CD8-positive, alpha-beta memory T cell (primary cell): ENCODE measurements at regions not wholly inside any gene's neighbourhood (a gene's known extent, or its start where the extent isn't known, plus 50 kb on each side); places are given as distances from the start of the nearest gene placed in this dataset.
A peak's percentile ranks its signal among the peaks of the same experiment; 100 is the strongest.

ENCODE experiments used
- CTCF ChIA-PET: fragments of 350-600 bp; sonication (Branson Sonifier 250); formaldehyde crosslinking; loops from one replicate; lab custom pipeline; 2021; ENCODE audit warnings: antibody characterized with exemption; lab: Charles Lee
- POLR2A ChIA-PET: fragments of 350-600 bp; sonication (Branson Sonifier 250); formaldehyde crosslinking; loops from one replicate; lab custom pipeline; 2021; ENCODE audit warnings: antibody characterized with exemption; lab: Charles Lee
- DNase-seq, 5 donors: peaks; one replicate each; pipeline versions ENCODE4 v3.0.0 to v3.0.0-alpha.2; 2020 to 2022; ENCODE audit warnings: mixed read lengths in 1 of 5
- H3K27ac ChIP-seq: one replicate; pipeline ENCODE4 v1.7.0; 2013; ENCODE audit warnings: low read depth, mild to moderate bottlenecking, low read length, moderate library complexity
- H3K27me3 ChIP-seq: 2 replicates; pipeline ENCODE4 v1.7.0; 2013; ENCODE audit warnings: low read length, mild to moderate bottlenecking; ENCODE audit not compliant: insufficient read depth, poor library complexity, severe bottlenecking
- H3K36me3 ChIP-seq: 2 replicates; pipeline ENCODE4 v1.7.0; 2013; ENCODE audit warnings: mild to moderate bottlenecking, low read length, moderate library complexity; ENCODE audit not compliant: insufficient read depth
- H3K4me1 ChIP-seq: 2 replicates; pipeline ENCODE4 v1.7.0; 2013; ENCODE audit warnings: mild to moderate bottlenecking, low read length, moderate library complexity; ENCODE audit not compliant: insufficient read depth
- H3K4me3 ChIP-seq: 2 replicates; pipeline ENCODE4 v1.7.0; 2013; ENCODE audit warnings: mild to moderate bottlenecking, low read length
- H3K9me3 ChIP-seq: 2 replicates; pipeline ENCODE4 v1.7.0; 2013; ENCODE audit warnings: mild to moderate bottlenecking, low read length
- H3K27ac Mint-ChIP-seq, 8 donors: one replicate each; pipeline ENCODE4 v1.8.0; 2020 to 2021; ENCODE audit warnings: mixed read lengths in 8 of 8, mild to moderate bottlenecking in 6 of 8, inconsistent platforms in 3 of 8, moderate library complexity in 3 of 8
- H3K27me3 Mint-ChIP-seq, 2 donors: one replicate each; pipeline ENCODE4 v1.8.0; 2020 to 2021; ENCODE audit warnings: mixed read lengths in 2 of 2, mild to moderate bottlenecking in 1 of 2, moderate library complexity in 1 of 2
- H3K36me3 Mint-ChIP-seq, 3 donors: one replicate each; pipeline ENCODE4 v1.8.0; 2020 to 2021; ENCODE audit warnings: mixed read lengths in 3 of 3, inconsistent platforms in 1 of 3, mild to moderate bottlenecking in 1 of 3
- H3K4me1 Mint-ChIP-seq, 3 donors: one replicate each; pipeline ENCODE4 v1.8.0; 2020 to 2021; ENCODE audit warnings: mixed read lengths in 3 of 3, inconsistent platforms in 1 of 3, mild to moderate bottlenecking in 1 of 3
- H3K4me3 Mint-ChIP-seq, 7 donors: one replicate each; pipeline ENCODE4 v1.8.0; 2020 to 2021; ENCODE audit warnings: mixed read lengths in 7 of 7, mild to moderate bottlenecking in 6 of 7, moderate library complexity in 4 of 7, inconsistent platforms in 2 of 7
- H3K9me3 Mint-ChIP-seq, 5 donors: one replicate each; pipeline ENCODE4 v1.8.0; 2020 to 2022; ENCODE audit warnings: mixed read lengths in 5 of 5, mild to moderate bottlenecking in 3 of 5, moderate library complexity in 2 of 5, inconsistent platforms in 1 of 5

DNA sequence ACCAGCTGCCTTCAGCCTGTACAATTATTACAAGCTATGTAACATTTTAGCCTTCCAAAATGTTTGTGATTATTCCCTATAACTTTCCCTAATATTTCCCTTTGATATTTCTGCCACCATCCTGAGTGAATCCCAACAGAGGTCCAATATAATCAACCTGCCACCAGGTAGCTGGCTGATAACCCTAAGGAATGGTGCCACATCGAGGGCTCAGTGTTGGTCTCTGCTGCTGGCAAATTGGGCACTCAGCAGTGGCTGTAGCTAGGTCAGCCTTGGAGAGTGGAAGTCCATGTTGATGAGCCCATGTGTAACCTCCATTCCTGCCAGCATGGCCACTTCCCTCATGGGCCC is 121.2 kb downstream of the ZNF280B start:
- Histone ChIP-seq H3K4me1 (no peaks in the 10 kb centered on the region), H3K4me3 (no peak overlapping the region), H3K36me3 (no peaks in the 10 kb centered on the region), H3K27ac (no peak overlapping the region), H3K9me3 (no peaks in the 10 kb centered on the region), H3K27me3 (no peaks in the 10 kb centered on the region)
- no peak overlapping the region for H3K4me3 Mint-ChIP-seq
- no peak for DNase-seq
- POLR2A ChIA-PET: no interaction called here
- no peaks in the 10 kb centered on the region for H3K4me1 Mint-ChIP-seq
- H3K9me3 Mint-ChIP-seq: peaks cover 0 to 3% (median 0%) of the 10 kb centered on the region in 5 donors
- H3K27me3 Mint-ChIP-seq: peaks cover 28 to 86% of the 10 kb centered on the region in 2 donors
- CTCF ChIA-PET: no interaction called here
- H3K27ac Mint-ChIP-seq: no peak overlapping the region
- no peaks in the 10 kb centered on the region for H3K36me3 Mint-ChIP-seq

DNA sequence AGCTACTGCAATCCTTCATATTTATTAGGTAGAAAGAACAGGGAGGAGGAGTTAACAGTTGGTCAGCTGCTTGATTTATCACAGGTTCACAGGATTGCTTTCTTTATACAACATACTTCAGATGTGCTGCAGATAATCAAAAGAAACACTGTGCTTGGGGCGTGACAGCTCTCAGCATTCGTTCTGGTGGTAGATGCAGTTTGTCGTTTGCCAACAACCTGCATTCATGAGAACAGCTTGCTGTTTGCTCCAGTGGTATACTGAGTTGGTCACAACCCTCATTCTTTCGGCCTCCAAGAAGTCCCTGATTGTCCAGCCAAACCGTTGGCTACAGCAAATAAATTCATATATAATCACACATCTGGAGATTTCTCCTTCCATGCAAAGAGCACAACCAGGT is 120.5 kb downstream of the ZNF280B start:
- H3K27me3 Mint-ChIP-seq: peaks cover 31 to 88% of the 10 kb centered on the region in 2 donors
- H3K36me3 Mint-ChIP-seq: no peaks in the 10 kb centered on the region
- Histone ChIP-seq H3K4me1 (no peaks in the 10 kb centered on the region), H3K4me3 (no peak overlapping the region), H3K27me3 (no peaks in the 10 kb centered on the region), H3K27ac (no peak overlapping the region), H3K9me3 (no peaks in the 10 kb centered on the region), H3K36me3 (no peaks in the 10 kb centered on the region)
- CTCF ChIA-PET: no interaction called here
- no peaks in the 10 kb centered on the region for H3K4me1 Mint-ChIP-seq
- POLR2A ChIA-PET: interaction anchor here (0.6 kb wide), 1 partner anchor 132 kb away, joined by 3 read pairs; no protein-coding TSS in a partner anchor
- no peak for DNase-seq
- H3K27ac Mint-ChIP-seq: no peak overlapping the region
- H3K9me3 Mint-ChIP-seq: peaks cover 0 to 9% (median 2%) of the 10 kb centered on the region in 5 donors
- H3K4me3 Mint-ChIP-seq: no peak overlapping the region

DNA sequence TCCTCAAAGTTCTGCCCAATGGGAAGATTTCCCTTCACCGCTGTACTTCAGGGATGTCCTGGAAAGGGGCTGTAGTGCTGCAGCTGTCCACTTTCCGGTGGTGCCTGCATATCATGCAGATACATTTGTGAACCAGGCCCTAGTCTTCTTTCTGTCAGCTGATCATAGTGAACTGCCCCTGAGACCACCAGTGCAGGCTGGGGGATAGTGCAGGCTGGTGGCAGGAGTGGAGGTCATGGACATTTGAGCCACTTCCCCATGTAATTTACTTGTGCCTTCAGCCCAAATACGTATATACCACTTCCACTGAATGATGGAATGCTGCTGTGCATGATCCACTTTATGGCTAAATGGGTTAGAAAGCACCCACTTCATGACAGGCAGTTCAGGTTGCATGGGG is 120.0 kb downstream of the ZNF280B start:
- ChIA-PET POLR2A (interaction anchor here (0.6 kb wide), 1 partner anchor 132 kb away, joined by 3 read pairs; no protein-coding TSS in a partner anchor), CTCF (no interaction called here)
- DNase-seq: no peak
- Histone ChIP-seq H3K27me3 (no peaks in the 10 kb centered on the region), H3K27ac (no peak overlapping the region), H3K4me3 (no peak overlapping the region), H3K36me3 (no peaks in the 10 kb centered on the region), H3K4me1 (no peaks in the 10 kb centered on the region), H3K9me3 (no peaks in the 10 kb centered on the region)
- H3K4me3 Mint-ChIP-seq: no peak overlapping the region
- no peak overlapping the region for H3K27ac Mint-ChIP-seq
- H3K36me3 Mint-ChIP-seq: no peaks in the 10 kb centered on the region
- no peaks in the 10 kb centered on the region for H3K4me1 Mint-ChIP-seq
- peaks cover 33 to 84% of the 10 kb centered on the region in 2 donors for H3K27me3 Mint-ChIP-seq
- H3K9me3 Mint-ChIP-seq: peaks cover 0 to 9% (median 2%) of the 10 kb centered on the region in 5 donors

DNA sequence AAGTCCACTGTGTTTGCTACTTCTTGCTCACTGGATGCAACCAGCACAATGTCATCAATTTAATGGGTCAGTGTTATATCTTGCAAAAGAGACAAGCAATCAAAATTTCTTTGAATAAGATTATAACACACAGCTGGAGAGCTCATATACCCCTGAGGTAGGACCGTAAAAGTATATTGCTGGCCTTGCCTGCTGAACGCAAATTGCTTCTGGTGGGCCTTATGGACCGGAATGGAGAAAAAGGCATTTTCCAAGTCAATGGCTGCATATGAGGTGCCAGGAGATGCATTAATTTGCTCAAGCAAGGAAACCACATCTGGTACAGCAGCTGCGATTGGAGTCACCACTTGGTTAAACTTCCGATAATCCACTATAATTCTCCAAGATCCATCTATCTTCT is 119.1 kb downstream of the ZNF280B start:
- H3K4me3 Mint-ChIP-seq: no peak overlapping the region
- H3K27me3 Mint-ChIP-seq: peaks cover 31 to 74% of the 10 kb centered on the region in 2 donors
- H3K9me3 ChIP-seq: no peaks in the 10 kb centered on the region
- H3K4me1 ChIP-seq: no peaks in the 10 kb centered on the region
- H3K9me3 Mint-ChIP-seq: peaks cover 0 to 9% (median 2%) of the 10 kb centered on the region in 5 donors
- CTCF ChIA-PET: no interaction called here
- no peak for DNase-seq
- no peaks in the 10 kb centered on the region for H3K27me3 ChIP-seq
- H3K27ac ChIP-seq: no peak overlapping the region
- no peak overlapping the region for H3K27ac Mint-ChIP-seq
- POLR2A ChIA-PET: no interaction called here
- H3K4me3 ChIP-seq: no peak overlapping the region
- H3K4me1 Mint-ChIP-seq: no peaks in the 10 kb centered on the region
- H3K36me3 ChIP-seq: no peaks in the 10 kb centered on the region
- H3K36me3 Mint-ChIP-seq: no peaks in the 10 kb centered on the region

DNA sequence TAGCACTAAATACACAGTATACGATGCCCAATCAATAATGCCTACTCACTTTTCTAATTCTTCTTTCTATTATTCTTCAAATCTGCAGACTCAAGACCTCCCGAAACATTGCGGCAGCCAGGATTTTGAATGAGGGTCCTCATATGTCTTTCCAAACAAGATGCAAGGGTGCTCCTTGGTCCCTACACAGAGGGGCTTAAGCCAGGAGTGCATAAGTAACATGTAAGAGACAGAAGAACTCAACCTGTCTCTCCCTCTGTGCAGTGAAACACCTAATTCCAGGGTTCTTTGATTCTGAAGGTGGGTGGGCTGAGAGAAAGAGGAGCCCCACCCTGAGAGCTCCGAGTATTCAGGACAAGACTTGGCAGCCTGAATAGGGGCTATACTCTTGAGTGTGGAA is 117.6 kb downstream of the ZNF280B start:
- H3K9me3 ChIP-seq: no peaks in the 10 kb centered on the region
- peaks cover 34 to 60% of the 10 kb centered on the region in 2 donors for H3K27me3 Mint-ChIP-seq
- CTCF ChIA-PET: no interaction called here

DNA sequence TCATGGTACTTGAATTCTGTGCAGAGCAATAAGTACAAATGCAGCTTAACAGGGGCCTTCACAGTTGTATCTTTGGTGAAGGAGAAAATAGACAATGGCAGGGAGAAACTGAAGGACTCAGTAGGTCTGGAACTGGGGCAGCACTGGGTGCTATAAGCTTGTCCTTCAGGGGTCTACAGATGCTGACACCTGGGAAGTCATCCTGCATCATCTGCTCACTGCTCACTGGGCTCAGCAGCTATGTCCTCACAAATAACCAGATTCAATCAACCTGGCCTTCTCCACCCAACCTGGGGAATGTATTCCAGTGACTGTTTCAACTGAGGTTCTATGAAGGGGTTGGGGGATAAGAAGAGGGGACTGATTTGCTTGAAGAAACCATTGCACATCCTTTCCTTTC is 117.0 kb downstream of the ZNF280B start:
- no peaks in the 10 kb centered on the region for H3K4me1 ChIP-seq
- POLR2A ChIA-PET: no interaction called here
- H3K27ac Mint-ChIP-seq: no peak overlapping the region

More for the DNA sequence above, 117.6 kb downstream of the ZNF280B start:
- H3K9me3 Mint-ChIP-seq: peaks cover 0 to 9% (median 2%) of the 10 kb centered on the region in 5 donors
- H3K27ac Mint-ChIP-seq: no peak overlapping the region
- POLR2A ChIA-PET: no interaction called here
- no peak overlapping the region for H3K4me3 ChIP-seq
- H3K36me3 ChIP-seq: no peaks in the 10 kb centered on the region
- no peak overlapping the region for H3K27ac ChIP-seq
- H3K4me1 ChIP-seq: no peaks in the 10 kb centered on the region
- no peaks in the 10 kb centered on the region for H3K27me3 ChIP-seq
- DNase-seq: no peak
- no peak overlapping the region for H3K4me3 Mint-ChIP-seq
- no peaks in the 10 kb centered on the region for H3K36me3 Mint-ChIP-seq
- no peaks in the 10 kb centered on the region for H3K4me1 Mint-ChIP-seq

DNA sequence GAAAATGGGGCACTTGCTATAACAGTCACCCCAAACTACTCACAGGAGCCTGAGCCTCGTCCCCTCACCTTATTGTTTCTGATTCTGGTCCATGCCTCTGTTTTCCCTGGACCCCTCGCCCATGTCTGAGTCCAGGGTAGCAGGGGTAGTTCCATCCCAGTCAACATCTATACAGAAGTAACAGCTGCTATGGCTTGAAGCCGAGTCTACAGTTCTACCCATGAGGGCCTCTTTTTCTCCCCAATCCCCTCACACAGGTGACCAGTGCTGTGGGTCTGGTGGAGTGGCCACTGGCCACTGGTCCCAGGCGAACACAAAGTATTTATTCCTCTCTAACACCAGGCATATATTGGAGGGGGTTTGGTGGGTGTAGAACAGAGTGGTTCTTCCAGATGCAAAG is 116.4 kb downstream of the ZNF280B start:
- Mint-ChIP-seq H3K27ac (no peak overlapping the region), H3K4me1 (no peaks in the 10 kb centered on the region), H3K27me3 (peaks cover 34 to 54% of the 10 kb centered on the region in 2 donors), H3K9me3 (peaks cover 0 to 9% (median 2%) of the 10 kb centered on the region in 5 donors), H3K4me3 (no peak overlapping the region), H3K36me3 (no peaks in the 10 kb centered on the region)
- CTCF ChIA-PET: no interaction called here
- no peaks in the 10 kb centered on the region for H3K27me3 ChIP-seq
- no peaks in the 10 kb centered on the region for H3K36me3 ChIP-seq
- DNase-seq: peak in 1 of 5 donors; percentile 6
- H3K9me3 ChIP-seq: no peaks in the 10 kb centered on the region
- H3K4me1 ChIP-seq: no peaks in the 10 kb centered on the region
- H3K27ac ChIP-seq: no peak overlapping the region
- H3K4me3 ChIP-seq: no peak overlapping the region
- POLR2A ChIA-PET: no interaction called here

More for the DNA sequence above, 117.0 kb downstream of the ZNF280B start:
- no peak overlapping the region for H3K4me3 Mint-ChIP-seq
- no peaks in the 10 kb centered on the region for H3K36me3 Mint-ChIP-seq
- Histone ChIP-seq H3K27me3 (no peaks in the 10 kb centered on the region), H3K9me3 (no peaks in the 10 kb centered on the region), H3K4me3 (no peak overlapping the region), H3K27ac (no peak overlapping the region), H3K36me3 (no peaks in the 10 kb centered on the region)
- CTCF ChIA-PET: no interaction called here
- H3K27me3 Mint-ChIP-seq: peaks cover 34 to 55% of the 10 kb centered on the region in 2 donors
- H3K9me3 Mint-ChIP-seq: peaks cover 0 to 9% (median 2%) of the 10 kb centered on the region in 5 donors
- H3K4me1 Mint-ChIP-seq: no peaks in the 10 kb centered on the region
- DNase-seq: peak in 1 of 5 donors; percentile 6

DNA sequence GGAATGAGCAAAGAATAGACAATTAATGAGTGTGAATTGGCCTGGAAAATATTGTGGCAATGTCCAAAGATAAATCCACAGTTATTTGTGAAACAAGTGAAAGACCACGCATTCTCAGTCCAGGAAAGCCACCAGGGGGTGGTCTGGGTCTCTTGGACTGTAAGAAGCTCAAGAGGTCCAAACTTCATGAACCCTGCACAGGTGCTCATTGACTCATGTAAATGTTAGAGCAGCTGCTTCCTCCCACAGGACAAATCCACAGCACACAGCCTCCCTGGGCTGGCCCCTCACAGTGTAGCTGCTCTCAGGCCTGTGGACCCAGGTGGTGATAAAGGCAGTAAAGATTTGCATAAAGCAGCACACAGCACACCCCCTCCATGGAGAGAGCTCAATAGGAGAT is 114.0 kb downstream of the ZNF280B start:
- no peaks in the 10 kb centered on the region for H3K27me3 ChIP-seq
- no peaks in the 10 kb centered on the region for H3K9me3 ChIP-seq
- H3K4me1 Mint-ChIP-seq: no peaks in the 10 kb centered on the region
- H3K36me3 Mint-ChIP-seq: no peaks in the 10 kb centered on the region
- no peak overlapping the region for H3K27ac Mint-ChIP-seq
- H3K4me3 Mint-ChIP-seq: no peak overlapping the region
- CTCF ChIA-PET: no interaction called here
- DNase-seq: peak in 1 of 5 donors; percentile 21
- POLR2A ChIA-PET: no interaction called here
- peaks cover 0 to 9% (median 2%) of the 10 kb centered on the region in 5 donors for H3K9me3 Mint-ChIP-seq
- H3K27me3 Mint-ChIP-seq: peaks cover 22 to 44% of the 10 kb centered on the region in 2 donors
- H3K4me1 ChIP-seq: no peaks in the 10 kb centered on the region
- no peak overlapping the region for H3K4me3 ChIP-seq
- no peaks in the 10 kb centered on the region for H3K36me3 ChIP-seq
- no peak overlapping the region for H3K27ac ChIP-seq
